SK-N-SH treated with all-trans-retinoic acid at 6 μM for 48 hours (cell line): ENCODE measurements at regions not wholly inside any gene's neighbourhood (a gene's known extent, or its start where the extent isn't known, plus 50 kb on each side); places are given as distances from the start of the nearest gene placed in this dataset.

Experiments used
- ATAC-seq: fragments of 200-7000 bp; cut with Tn5 transposase; 3 replicates; pipeline ENCODE4 v1.9.1; 2020; ENCODE audit warnings: mild to moderate bottlenecking, moderate library complexity
- ARNTL ChIP-seq: fragments of 450-650 bp; formaldehyde crosslinking; IDR thresholded peaks from 2 replicates; pipeline ENCODE4 v1.5.0; 2020; ENCODE audit warnings: low read depth, mild to moderate bottlenecking, moderate library complexity, borderline replicate concordance
- BACH2 ChIP-seq: fragments of 250-450 bp; sonication (Bioruptor Pico); IDR thresholded peaks from 2 replicates; pipeline ENCODE4 v1.9.0; 2021; ENCODE audit warnings: mild to moderate bottlenecking, borderline replicate concordance
- CREB5 ChIP-seq: fragments of 250-450 bp; sonication (Bioruptor Pico); IDR thresholded peaks from 2 replicates; pipeline ENCODE4 v1.5.1; 2020; ENCODE audit warnings: low read depth, mild to moderate bottlenecking, moderate library complexity
- CSDC2 ChIP-seq: fragments of 250-450 bp; sonication (Bioruptor Pico); IDR thresholded peaks from 2 replicates; pipeline ENCODE4 v1.5.0; 2020; ENCODE audit warnings: mild to moderate bottlenecking, moderate library complexity
- ESRRG ChIP-seq: fragments of 250-450 bp; sonication (Bioruptor Pico); IDR thresholded peaks from 2 replicates; pipeline ENCODE4 v1.6.1; 2021; ENCODE audit warnings: mild to moderate bottlenecking
- GLIS3 ChIP-seq: fragments of 250-450 bp; sonication (Bioruptor Pico); IDR thresholded peaks from 2 replicates; pipeline ENCODE4 v1.5.0; 2020; ENCODE audit warnings: mild to moderate bottlenecking, moderate library complexity
- ISL1 ChIP-seq: fragments of 250-450 bp; sonication (Bioruptor Pico); IDR thresholded peaks from 2 replicates; pipeline ENCODE4 v2.1.2; 2022; ENCODE audit warnings: mild to moderate bottlenecking, moderate library complexity
- OSR1 ChIP-seq: fragments of 250-450 bp; sonication (Bioruptor Pico); IDR thresholded peaks from 2 replicates; pipeline ENCODE4 v1.8.0; 2022; ENCODE audit warnings: moderate library complexity, mild to moderate bottlenecking, inconsistent platforms
- PATZ1 ChIP-seq: fragments of 250-450 bp; sonication (Bioruptor Pico); IDR thresholded peaks from 2 replicates; pipeline ENCODE4 v1.8.0; 2020; ENCODE audit warnings: mild to moderate bottlenecking, moderate library complexity, borderline replicate concordance
- POU6F1 ChIP-seq: fragments of 250-450 bp; sonication (Bioruptor Pico); IDR thresholded peaks from 2 replicates; pipeline ENCODE4 v1.8.0; 2021; ENCODE audit warnings: low read depth, mild to moderate bottlenecking, moderate library complexity, borderline replicate concordance
- PPARA ChIP-seq: fragments of 250-450 bp; sonication (Bioruptor Pico); IDR thresholded peaks from 2 replicates; pipeline ENCODE4 v1.5.0; 2020; ENCODE audit warnings: mild to moderate bottlenecking, borderline replicate concordance
- RARB ChIP-seq: fragments of 250-450 bp; sonication (Bioruptor Pico); IDR thresholded peaks from 2 replicates; pipeline ENCODE4 v1.8.0; 2021; ENCODE audit warnings: mild to moderate bottlenecking, moderate library complexity
- TCF4 ChIP-seq: fragments of 250-450 bp; sonication (Bioruptor Pico); IDR thresholded peaks from 2 replicates; pipeline ENCODE4 v1.8.0; 2021; ENCODE audit warnings: mild to moderate bottlenecking, moderate library complexity, borderline replicate concordance
- TOX ChIP-seq: fragments of 250-450 bp; sonication (Bioruptor Pico); IDR thresholded peaks from 2 replicates; pipeline ENCODE4 v1.8.0; 2021; ENCODE audit warnings: mild to moderate bottlenecking, moderate library complexity, borderline replicate concordance
- TSHZ2 ChIP-seq: fragments of 250-450 bp; sonication (Bioruptor Pico); IDR thresholded peaks from 2 replicates; pipeline ENCODE4 v1.5.0; 2020; ENCODE audit warnings: mild to moderate bottlenecking, moderate library complexity
- ZC3H10 ChIP-seq: fragments of 250-450 bp; sonication (Bioruptor Pico); IDR thresholded peaks from 2 replicates; pipeline ENCODE4 v1.5.1; 2021; ENCODE audit warnings: mild to moderate bottlenecking, moderate library complexity
- ZFP3 ChIP-seq: fragments of 250-450 bp; sonication (Bioruptor Pico); IDR thresholded peaks from 2 replicates; pipeline ENCODE4 v1.5.0; 2020; ENCODE audit warnings: mild to moderate bottlenecking, moderate library complexity
- ZFP30 ChIP-seq: fragments of 450-650 bp; formaldehyde crosslinking; IDR thresholded peaks from 2 replicates; pipeline ENCODE4 v1.5.0; 2022; ENCODE audit warnings: mild to moderate bottlenecking, moderate library complexity
- ZNF565 ChIP-seq: fragments of 450-650 bp; formaldehyde crosslinking; conservative IDR thresholded peaks from 2 replicates; pipeline ENCODE4 v1.5.0; 2020; ENCODE audit warnings: low read depth, mild to moderate bottlenecking, moderate library complexity
- ZNF70 ChIP-seq: fragments of 450-650 bp; formaldehyde crosslinking; IDR thresholded peaks from 2 replicates; pipeline ENCODE4 v1.5.0; 2020; ENCODE audit warnings: mild to moderate bottlenecking, moderate library complexity
- ZNF8 ChIP-seq: fragments of 450-650 bp; formaldehyde crosslinking; IDR thresholded peaks from 2 replicates; pipeline ENCODE4 v1.5.0; 2020; ENCODE audit warnings: mild to moderate bottlenecking, moderate library complexity

- no peak for ATAC-seq
- TF ChIP-seq TOX, result no peak
- TF ChIP-seq ESRRG (CRISPR knock-in tag), result no peak
- no peak for TF ChIP-seq PPARA (CRISPR knock-in tag)
- no peak for TF ChIP-seq POU6F1
- TF ChIP-seq OSR1 (CRISPR knock-in tag), result no peak
- no peak for TF ChIP-seq CSDC2
- no peak for TF ChIP-seq ARNTL (CRISPR knock-in tag)
- no peak for TF ChIP-seq PATZ1 (CRISPR knock-in tag)
- no peak for TF ChIP-seq BACH2 (CRISPR knock-in tag)
- TF ChIP-seq ZFP30 (CRISPR knock-in tag), result no peak
- no peak for TF ChIP-seq ZNF565 (CRISPR knock-in tag)
- TF ChIP-seq ZNF8 (CRISPR knock-in tag), result no peak
- no peak for TF ChIP-seq ZNF70 (CRISPR knock-in tag)
- TF ChIP-seq RARB, result no peak
- no peak for TF ChIP-seq ZC3H10 (CRISPR knock-in tag)
- TF ChIP-seq TSHZ2 (CRISPR knock-in tag), result no peak
- TF ChIP-seq ISL1, result no peak
Observed at GRCh38 chr11:119920666-119921387, 191.8 kb upstream of the NECTIN1 start.

DNA sequence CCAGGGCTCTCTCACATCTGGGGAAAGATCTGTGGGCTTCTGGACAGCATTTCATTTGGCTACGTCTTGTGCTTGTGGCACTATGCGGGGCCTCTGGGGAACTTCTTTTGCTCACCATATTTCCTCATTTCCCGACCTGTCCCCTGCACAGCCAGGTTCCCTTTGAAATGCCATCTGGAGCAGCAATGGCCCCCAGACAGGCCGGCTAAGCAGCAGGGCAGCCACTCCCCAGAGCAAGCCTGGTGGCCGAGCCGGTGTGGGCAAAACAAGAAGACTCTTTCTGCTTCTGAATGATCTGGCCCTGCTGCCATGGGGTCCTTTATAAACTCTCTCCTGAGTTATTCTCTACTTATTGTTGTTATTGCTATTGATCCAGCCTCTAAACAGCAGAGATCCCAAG lies 190.7 kb upstream of the NECTIN1 start:
- no peak for ATAC-seq

DNA sequence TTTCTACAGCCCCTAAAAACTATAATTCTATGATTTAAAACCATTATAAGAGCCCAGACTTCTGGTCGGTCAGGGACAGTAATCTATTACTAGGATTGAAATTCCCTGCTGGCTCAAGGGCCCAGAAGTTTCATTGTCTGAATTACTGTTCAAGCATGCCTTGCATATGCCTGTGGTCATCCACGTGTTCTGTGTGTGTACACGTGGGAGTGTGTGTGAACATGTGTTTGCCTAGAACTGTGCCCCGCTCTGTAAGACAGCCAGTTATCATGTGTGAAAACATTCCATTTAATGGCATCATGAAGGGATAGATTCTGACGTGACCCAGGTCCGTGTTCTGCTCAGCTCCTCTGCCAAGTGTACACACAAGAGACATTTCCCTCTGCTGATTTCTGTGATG lies 189.3 kb upstream of the NECTIN1 start:
- TF ChIP-seq CSDC2, result no peak
- TF ChIP-seq ZFP30 (CRISPR knock-in tag), result no peak
- TF ChIP-seq PATZ1 (CRISPR knock-in tag), result no peak
- no peak for TF ChIP-seq ZC3H10 (CRISPR knock-in tag)
- TF ChIP-seq OSR1 (CRISPR knock-in tag), result no peak
- TF ChIP-seq PPARA (CRISPR knock-in tag), result no peak
- TF ChIP-seq TCF4 (CRISPR knock-in tag), result no peak
- TF ChIP-seq ZNF70 (CRISPR knock-in tag), result no peak
- no peak for TF ChIP-seq CREB5
- no peak for TF ChIP-seq ARNTL (CRISPR knock-in tag)
- TF ChIP-seq RARB, result no peak
- no peak for TF ChIP-seq ZNF565 (CRISPR knock-in tag)
- no peak for TF ChIP-seq GLIS3 (CRISPR knock-in tag)
- TF ChIP-seq ESRRG (CRISPR knock-in tag), result no peak
- TF ChIP-seq TSHZ2 (CRISPR knock-in tag), result no peak
- no peak for TF ChIP-seq ISL1
- TF ChIP-seq ZNF8 (CRISPR knock-in tag), result no peak
- no peak for TF ChIP-seq ZFP3 (CRISPR knock-in tag)
- ATAC-seq, result no peak

More for the DNA sequence above, 190.7 kb upstream of the NECTIN1 start:
- no peak for TF ChIP-seq ZNF8 (CRISPR knock-in tag)
- no peak for TF ChIP-seq ZNF70 (CRISPR knock-in tag)
- no peak for TF ChIP-seq ISL1
